NCI-H2171 treated with DMSO at 0.1 percent for 48 hours (cell line): ENCODE measurements at regions not wholly inside any gene's neighbourhood (a gene's known extent, or its start where the extent isn't known, plus 50 kb on each side); places are given as distances from the start of the nearest gene placed in this dataset.

ENCODE experiments used
- DNase-seq: peaks from one replicate; lab custom pipeline; 2025; lab: John Stamatoyannopoulos, UW

- no peak for DNase-seq
These were observed 62.6 kb upstream of the FN1 start for GRCh38 chr2:215498431-215498830.

GRCh38 chr2:215493376-215493775 lies 57.5 kb upstream of the FN1 start:
- no peak for DNase-seq

DNA sequence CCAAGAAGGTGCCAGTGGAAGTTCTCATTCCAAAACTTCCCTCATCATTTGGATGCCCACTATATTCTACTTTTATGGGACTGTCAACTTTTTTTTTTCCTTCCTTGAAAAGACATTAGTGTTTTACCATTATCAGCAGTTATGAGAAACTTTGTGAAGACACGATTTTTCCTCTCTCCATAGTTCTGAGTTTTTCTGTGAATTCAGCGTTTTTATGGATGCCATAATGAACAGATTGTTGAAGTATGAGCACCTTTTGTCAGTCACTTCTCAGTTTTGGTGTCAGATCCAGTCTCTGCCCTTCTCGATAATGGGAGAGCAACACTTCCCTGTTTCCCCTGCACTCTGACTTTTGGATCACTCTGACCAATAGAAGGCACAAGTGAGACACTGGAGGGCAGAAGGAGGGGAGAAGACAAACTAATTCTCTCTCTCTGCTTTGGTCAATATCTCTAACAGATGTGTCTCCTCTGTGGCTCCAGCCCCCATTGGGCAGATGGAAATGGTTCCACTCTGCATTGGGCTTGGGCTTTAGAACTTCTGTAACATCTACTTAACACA lies 53.5 kb upstream of the FN1 start:
- no peak for DNase-seq

- no peak for DNase-seq
These were observed 51.1 kb upstream of the FN1 start for GRCh38 chr2:215487002-215487372.

GRCh38 chr2:215486291-215487001 lies 50.6 kb upstream of the FN1 start:
- no peak for DNase-seq
